Right renal cortex interstitium (tissue), 3 donors: ENCODE measurements at regions not wholly inside any gene's neighbourhood (a gene's known extent, or its start where the extent isn't known, plus 50 kb on each side); places are given as distances from the start of the nearest gene placed in this dataset.

ENCODE experiments used
- DNase-seq, 3 donors: peaks; one replicate each; pipeline ENCODE4 v3.0.0-alpha.2; 2013; ENCODE audit warnings: low read depth in 3 of 3, low spot score in 2 of 3

DNA sequence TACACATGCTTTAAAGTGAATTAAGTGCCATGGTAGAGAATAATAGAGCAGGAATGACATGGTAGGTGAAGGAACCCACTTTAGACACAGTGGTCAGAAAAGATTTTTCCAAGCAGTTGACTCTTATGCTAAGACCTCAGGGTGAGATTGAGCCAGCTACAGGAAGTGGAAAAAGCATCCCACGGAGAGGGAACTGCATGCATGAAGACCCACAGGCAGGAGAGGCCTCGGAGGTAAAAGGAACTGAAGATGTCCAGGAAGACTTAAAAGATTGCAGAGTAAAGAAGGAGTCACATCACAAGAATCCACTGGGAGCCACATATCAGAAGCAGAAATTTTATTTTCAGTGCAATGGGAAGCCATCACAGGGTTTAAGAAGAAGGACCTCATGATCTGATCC is 499.2 kb upstream of the FAM98A start:
- no peak for DNase-seq

GRCh38 chr2:34096562-34097171 is 497.6 kb upstream of the FAM98A start:
- DNase-seq = peak; percentile 52 to 66 (median 56)

DNA sequence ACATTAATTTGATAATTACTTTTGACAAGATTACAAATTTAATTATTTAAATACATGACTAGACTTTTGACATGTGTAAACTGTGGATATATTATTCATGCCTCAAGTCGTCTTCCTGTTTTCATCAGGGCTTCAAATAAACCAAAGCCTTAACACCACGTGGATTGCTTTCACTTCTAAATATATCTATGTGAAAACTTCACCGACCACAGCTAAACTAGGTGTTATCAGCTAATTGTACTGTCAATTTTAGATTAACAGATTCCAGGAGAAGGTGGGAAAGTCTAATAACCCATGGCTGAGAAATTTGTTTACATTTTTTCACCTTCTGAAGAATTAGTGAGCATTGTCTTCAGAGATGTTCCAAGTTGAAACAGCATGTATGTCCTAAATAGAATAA is 494.7 kb upstream of the FAM98A start:
- DNase-seq = no peak

GRCh38 chr2:34070196-34070595 is 471.1 kb upstream of the FAM98A start:
- DNase-seq = no peak

DNA sequence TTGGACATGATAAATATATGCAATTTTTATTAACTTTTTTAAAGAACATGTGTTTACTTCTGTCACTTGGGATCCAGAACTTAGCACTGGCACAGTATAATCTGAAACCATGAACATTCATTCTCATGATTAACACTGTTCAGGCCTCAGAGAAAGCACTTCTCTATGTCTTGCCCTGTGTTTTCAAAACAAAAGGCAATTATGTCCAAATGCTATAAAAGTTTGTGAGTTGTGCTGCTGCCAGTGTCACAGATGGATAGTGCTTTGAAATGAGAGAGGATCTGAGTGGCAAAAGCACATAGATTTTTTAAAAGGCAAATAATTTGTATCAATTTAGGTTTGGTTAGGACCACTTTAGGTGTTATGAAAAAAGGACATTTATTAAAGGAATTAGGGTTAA is 470.5 kb upstream of the FAM98A start:
- DNase-seq = no peak

DNA sequence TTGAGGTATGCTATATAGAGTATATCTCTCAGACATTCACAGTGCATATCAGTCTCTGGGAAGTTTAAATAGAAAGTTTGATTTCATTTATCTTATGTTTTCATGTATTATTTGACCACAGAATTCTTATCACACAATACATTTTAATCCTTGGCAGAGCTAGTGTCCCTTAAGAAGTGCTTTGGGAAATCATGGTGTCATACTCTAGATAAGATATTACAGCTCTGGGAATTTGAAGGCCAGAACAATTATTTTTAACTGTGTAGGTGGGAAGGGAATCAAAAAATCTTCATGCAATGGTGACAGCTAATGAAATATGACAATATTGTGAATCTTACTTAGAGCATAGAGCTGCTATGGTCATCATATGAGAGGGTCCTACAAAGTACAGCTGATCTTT is 451.3 kb upstream of the FAM98A start:
- no peak for DNase-seq

DNA sequence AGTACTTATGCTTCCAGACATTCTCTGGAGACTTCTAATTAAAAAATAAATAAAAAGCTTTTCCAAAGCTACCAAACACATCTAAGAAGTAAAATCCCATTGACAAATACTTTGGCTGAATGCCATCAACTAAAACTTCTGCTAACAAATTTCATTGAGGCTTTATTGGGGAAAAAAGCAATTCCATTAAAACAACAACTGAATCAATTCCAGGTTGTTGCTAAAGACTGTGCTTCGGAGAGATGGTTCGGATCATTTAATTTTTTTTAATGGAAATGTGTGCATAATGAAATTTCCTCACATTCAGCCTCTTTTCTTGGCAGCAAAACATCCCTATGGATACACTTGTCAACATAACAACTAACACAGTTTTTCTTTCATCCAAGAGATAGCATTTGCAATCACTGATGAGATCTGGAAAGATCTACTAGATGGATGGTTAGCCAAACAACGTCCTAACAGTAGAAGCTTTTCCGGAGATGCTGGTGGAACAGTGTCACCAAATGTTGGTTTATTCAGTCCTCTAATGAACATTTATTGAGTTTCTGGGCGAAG is 446.1 kb upstream of the FAM98A start:
- no peak for DNase-seq

DNA sequence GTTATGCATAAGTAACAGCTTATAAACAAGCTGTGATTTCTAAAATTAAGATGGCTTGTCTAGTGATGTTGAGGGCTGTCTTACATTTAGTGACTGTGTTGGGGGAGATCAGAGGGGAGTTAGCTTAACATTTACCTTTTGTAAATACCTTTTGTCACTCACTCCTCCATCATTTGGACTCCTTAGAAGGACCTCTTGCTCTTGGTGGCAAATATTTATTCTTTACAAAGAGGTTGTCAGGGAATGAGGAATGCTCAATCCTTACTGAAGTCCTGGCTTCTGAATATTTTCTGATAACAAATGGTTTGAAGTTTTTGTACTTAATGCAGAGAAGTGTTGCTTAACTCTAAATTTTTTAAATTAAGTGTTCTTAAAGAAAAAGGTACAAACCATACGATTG is 438.8 kb upstream of the FAM98A start:
- no peak for DNase-seq

DNA sequence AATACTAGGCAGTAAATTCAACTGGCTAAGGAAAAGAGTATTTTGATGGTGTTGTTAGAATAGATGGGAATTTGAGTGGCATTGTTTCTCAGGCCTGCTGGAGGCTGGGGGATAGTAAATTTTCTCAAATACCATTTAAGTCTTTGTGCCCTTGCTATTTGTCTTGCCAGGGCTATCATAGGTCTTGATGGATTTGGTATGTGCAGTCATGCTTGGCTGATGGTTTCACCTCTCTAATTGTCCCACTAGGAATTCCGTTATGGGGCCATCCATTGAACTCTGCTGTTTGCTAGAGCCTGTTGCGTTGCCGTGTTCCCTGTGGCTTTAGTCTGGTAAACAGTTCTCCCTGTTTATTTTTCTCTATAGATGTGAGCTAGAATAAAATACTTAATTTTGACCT is 438.1 kb upstream of the FAM98A start:
- no peak for DNase-seq

GRCh38 chr2:34031097-34031496 is 432.0 kb upstream of the FAM98A start:
- DNase-seq = no peak

DNA sequence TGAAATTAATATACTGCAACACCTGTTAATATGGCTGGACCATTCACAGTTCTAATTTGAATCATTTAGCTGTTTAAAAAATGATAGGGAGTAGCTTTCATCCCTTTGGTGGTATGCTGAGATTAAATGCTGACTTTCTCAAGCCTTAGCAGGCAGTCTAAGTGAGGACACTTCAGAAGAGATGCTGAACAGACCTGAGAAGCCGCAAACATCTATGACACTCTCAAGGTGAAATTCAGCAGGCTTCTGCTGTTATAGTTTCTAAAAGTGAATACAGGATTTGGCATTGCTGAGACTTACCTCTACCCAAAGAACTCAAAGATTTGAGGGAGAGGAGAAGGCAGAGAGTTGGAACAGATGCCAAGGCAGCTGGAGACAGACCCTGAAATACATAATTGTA is 431.2 kb upstream of the FAM98A start:
- no peak for DNase-seq

GRCh38 chr2:34029073-34029472 is 430.0 kb upstream of the FAM98A start:
- no peak for DNase-seq

DNA sequence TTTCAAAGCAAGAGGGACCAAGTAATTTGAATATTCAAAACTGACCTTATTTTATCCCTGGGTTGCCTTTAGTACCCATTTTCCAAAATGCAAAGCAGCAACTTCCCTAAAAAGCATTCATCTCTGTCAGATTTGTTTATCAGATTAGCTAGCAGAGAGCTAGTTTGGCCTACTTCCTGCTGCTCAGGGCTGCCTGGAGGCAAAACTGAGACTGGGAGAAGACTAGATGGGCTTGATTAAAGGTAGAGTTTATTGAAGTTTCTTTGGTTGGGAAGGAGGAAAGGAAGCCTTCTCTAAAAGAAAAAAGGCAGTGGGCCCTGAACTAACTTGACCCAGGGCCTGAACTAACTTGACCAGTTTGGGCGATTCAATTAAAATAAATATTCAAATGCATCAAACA is 426.1 kb upstream of the FAM98A start:
- DNase-seq = no peak

GRCh38 chr2:34012715-34013302 is 413.7 kb upstream of the FAM98A start:
- DNase-seq = peak; percentile 33 to 56 (median 36)

GRCh38 chr2:34011684-34012083 is 412.6 kb upstream of the FAM98A start:
- no peak for DNase-seq

DNA sequence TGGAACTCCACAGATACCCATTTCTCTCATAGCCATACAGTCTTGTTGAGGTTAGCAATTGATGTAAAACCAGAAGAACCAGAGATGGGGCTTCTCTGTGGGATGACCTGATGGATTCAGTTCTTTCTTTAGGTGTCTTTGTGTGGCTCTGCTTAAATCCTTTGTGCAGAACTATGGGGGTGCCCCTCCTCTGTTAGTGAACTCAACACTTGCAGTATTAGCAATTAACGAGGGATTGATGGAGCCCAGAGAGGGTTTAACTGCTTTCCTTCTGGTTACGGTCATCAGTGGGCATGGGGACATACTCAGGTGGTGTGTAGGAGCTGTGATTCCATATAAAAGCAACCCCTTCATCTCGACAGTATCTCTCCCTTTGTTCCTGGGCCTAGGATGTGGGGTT is 406.8 kb upstream of the FAM98A start:
- DNase-seq = no peak

- no peak for DNase-seq
Measured at GRCh38 chr2:34004936-34005335, 405.8 kb upstream of the FAM98A start.

- DNase-seq = no peak
Measured at GRCh38 chr2:34003795-34004194, 404.7 kb upstream of the FAM98A start.

- DNase-seq = no peak
Measured at GRCh38 chr2:34001557-34001956, 402.5 kb upstream of the FAM98A start.

GRCh38 chr2:33984131-33984530 is 385.0 kb upstream of the FAM98A start:
- DNase-seq = no peak

- no peak for DNase-seq
Measured at GRCh38 chr2:33978471-33978870, 379.4 kb upstream of the FAM98A start.

DNA sequence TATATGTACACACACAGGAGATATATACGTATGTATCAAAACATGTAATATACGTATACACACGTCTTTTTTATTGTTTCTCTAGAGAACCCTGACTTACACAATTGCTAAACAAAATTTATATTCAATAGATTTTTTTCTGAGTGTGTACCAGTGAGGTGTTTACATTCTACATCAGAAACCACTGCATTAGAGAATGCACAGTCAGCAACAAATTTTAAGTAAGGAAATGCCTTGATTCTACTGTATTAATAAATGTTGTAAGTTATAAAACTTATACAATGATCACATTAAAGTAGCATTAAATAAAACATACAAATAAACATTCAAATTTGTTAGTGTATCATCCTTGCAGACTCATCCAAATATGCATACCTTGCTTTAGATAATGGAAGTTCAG is 376.4 kb upstream of the FAM98A start:
- no peak for DNase-seq

- no peak for DNase-seq
Measured at GRCh38 chr2:33967103-33967502, 368.0 kb upstream of the FAM98A start.
